NCI-H69 (cell line): ENCODE measurements at regions not wholly inside any gene's neighbourhood (a gene's known extent, or its start where the extent isn't known, plus 50 kb on each side); places are given as distances from the start of the nearest gene placed in this dataset.
A peak's percentile ranks its signal among the peaks of the same experiment; 100 is the strongest.

Experiments
- DNase-seq: peaks from one replicate; lab custom pipeline; 2025; lab: John Stamatoyannopoulos, UW

GRCh38 chr1:190540366-190540765, 62.7 kb upstream of the BRINP3 start:
- DNase-seq, result peak; percentile 21

GRCh38 chr1:190551638-190552037, 74.0 kb upstream of the BRINP3 start:
- no peak for DNase-seq

DNA sequence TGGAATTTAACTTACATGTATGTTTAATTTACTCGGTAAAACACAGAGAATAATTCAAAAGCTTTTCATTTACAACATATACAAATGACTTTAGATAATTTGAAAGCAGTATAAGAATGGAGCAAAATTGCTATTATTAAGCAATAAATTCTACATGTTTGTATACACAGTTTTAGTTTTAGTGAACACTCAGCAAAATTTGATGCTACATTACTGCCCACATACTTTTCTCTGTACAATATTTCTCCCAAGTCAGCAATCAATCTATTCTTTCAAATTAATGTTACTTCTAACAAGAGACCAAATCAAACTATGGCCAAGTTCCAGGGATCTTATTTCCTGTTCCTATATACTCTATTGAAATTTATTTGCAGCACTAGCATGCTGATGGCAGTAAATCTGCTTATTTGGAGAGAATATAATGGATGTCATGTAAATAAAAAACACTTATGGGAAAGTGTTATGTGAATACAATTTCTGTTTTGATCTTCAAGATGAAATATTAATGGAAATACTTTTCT, 82.6 kb upstream of the BRINP3 start:
- no peak for DNase-seq

- DNase-seq, result no peak
These were observed 85.6 kb upstream of the BRINP3 start for GRCh38 chr1:190563230-190563629.

DNA sequence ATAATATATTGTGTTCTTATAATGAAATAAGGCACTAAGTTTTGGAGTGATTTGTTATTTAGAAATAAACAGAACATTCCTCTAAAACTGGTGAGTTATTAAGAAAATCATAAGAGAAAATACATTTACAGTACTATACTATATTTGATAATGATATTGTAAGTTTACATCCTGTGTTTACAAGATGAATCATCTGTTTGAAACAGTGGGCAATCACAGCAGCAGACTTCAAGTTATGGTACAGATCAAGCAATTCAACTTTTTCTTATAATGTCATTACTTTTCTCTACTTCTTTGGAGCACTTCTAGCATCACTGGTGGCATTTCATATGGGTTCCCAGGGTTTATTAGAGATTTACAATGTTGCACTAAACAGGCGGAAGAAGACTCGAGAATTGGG, 86.5 kb upstream of the BRINP3 start:
- DNase-seq, result no peak

DNA sequence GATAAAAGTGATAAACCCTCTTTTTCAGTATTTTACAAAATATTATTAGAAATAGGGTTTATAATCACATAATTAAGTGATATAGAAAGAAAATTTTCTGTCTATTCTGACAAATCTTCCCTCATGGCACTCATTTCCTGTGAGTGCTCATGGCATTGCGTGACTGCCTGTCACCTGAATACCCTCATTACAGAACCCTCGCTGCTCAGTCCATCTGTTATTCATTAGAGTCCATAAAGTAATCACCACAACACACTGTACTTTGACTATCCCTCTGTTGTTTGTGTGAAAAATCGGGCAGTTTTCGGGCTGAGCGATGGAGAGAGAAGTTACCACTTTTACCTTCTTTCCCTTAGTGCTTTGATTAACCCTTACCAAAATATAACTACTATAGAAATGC, 100.4 kb upstream of the BRINP3 start:
- DNase-seq, result peak; percentile 76

- DNase-seq, result no peak
These were observed 100.9 kb upstream of the BRINP3 start for GRCh38 chr1:190578526-190578925.

DNA sequence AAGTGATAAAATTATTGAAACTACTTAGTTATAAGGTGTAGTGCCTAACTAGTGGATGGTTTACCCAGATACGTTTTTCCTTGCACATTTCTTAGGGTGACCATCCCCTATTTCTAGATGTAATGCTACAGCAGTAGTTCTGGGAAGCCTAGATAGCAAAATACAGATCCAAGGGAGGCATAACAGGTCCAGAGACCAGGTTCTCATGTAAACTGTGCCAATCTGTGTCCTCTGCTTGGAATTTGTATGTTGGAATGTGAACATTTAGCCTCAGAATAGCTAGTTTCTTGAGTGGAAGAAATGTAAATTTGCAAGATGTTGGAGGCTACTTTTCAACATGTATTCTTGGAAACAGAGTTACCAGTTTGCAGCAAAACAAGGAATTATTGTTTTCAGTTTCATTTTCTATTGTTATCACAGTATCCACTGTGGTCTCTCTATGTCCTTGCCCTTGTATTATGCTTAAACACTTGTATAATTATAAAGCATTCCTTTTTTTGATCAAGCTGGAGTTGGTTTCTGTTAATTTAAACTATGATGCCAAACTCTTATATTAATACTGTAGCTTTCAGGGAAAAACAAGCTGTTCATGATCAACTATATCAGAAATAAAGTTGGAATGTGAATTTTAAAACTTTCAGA, 102.0 kb upstream of the BRINP3 start:
- no peak for DNase-seq

- DNase-seq, result no peak
These were observed 106.2 kb upstream of the BRINP3 start for GRCh38 chr1:190583862-190584261.

GRCh38 chr1:190588424-190588823, 110.8 kb upstream of the BRINP3 start:
- no peak for DNase-seq

DNA sequence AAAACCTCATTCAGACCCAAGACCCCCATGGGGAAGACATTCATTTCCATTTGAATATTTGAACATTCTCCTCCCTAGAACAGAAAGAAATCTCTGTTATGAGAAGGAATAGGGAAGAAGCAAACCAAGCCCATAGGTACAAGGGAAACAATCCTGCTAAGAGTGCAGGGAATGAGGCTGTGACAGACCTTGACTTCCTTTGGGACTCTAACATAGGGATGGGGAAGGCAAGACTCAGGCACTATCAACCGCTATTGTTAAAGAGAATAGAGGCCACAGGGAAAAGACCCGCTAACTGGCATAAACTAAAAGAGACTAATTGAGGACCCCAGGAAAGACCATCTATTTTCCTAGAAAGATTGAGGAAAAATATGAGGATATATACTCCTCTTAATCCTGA, 117.8 kb upstream of the BRINP3 start:
- DNase-seq, result no peak

DNA sequence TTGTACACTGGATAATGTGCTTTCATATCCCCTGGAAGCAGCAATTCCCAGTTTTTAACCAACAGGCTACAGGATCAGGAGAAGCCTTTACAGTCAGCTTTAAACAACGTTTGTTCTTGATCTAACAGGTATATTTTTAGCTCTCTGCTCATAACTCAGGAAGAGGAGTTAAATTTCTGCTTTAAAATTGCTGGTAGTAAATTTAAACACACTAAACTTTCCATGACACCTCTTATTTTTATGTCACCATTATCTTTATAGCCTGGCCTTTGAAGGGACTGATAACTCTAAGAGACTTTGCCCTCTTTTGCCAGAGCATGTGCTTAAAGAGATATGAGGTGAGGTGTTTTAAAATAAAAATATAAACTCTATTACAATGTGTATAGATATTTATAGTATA, 119.6 kb upstream of the BRINP3 start:
- no peak for DNase-seq

DNA sequence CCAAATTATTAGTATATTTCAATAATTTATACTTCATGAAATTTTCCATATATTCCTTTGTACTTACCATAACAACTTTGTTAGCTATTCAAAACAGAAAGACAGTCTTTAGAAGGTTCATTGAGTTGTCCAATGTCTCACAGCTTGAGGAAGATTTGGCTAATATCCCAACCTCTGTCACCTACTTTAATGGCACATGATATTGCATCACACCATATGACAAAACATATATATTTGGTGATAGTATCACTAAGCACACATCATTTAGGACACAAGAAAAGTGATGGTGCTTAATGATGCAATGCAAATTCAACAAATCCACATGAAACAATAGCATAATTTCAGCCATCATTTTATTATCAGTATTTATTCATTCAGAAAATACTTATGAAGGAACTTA, 122.0 kb upstream of the BRINP3 start:
- DNase-seq, result peak; percentile 14

DNA sequence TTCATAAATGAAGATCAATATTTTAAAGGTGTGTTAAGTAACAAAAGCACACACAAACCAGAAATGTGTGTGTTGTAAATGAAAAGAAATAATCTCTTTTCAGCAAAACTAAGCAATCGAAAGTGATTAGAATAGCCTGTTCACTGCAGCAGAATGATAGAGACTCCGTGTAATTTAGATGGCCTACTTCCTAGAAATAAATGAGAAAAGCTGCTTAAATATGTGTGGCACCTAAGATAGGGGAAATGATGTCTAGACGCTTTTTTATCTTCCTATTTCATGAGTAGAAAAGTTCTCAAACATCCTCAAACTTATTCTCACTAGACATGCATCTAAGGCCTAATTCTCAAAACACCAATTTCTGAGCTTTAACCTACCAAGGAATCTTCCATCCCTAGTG, 124.7 kb upstream of the BRINP3 start:
- no peak for DNase-seq

DNA sequence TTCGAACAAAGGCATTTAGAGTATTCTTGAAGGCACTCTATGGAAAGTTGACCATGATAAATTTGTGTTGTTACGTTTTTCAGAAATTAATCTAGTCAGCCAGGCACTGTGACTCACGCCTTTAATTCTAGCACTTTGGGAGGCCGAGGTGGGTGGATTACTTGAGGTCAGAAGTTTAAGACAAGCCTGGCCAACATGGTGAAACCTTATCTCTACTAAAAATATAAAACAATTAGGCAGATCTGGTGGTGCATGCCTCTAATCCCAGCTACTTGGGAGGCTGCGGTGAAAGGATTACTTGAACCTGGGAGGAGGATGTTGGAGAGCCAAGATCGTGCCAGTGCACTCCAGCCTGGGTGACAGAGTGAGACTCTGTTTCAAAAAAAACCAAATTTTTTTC, 130.6 kb upstream of the BRINP3 start:
- no peak for DNase-seq

DNA sequence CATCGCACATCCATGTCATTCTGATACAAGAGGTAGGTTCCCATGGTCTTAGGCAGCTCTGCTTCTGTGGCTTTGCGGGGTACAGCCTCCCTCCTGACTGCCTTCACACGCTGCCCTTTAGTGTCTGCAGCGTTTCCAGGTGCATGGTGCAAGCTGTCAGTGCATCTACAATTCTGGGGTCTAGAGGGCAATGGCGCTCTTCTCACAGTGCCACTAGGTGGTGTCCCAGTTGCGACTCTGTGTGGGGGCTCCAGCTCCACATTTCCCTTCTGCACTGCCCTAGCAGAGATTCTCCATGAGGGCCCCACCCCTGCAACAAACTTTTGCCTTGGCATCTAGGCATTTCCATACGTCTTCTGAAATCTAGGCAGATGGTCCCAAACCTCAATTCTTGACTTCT, 138.2 kb upstream of the BRINP3 start:
- no peak for DNase-seq

DNA sequence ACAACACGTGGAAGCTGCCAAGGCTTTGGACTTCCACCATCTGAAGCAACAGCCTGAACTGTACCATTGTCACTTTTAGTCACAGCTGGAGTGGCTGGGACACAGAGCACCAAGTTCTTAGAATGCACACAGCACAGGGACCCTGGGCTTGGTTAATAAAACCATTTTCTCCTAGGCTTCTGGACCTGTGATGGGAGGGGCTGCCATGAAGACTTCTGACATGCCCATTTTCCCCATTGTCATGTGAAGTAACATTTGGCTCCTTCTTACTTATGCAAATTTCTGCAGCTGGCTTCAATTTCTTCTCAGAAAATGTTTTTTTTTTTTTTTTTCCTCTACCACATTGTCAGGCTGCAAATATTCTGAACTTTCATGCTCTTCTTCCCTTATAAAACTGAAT, 138.6 kb upstream of the BRINP3 start:
- DNase-seq, result no peak

DNA sequence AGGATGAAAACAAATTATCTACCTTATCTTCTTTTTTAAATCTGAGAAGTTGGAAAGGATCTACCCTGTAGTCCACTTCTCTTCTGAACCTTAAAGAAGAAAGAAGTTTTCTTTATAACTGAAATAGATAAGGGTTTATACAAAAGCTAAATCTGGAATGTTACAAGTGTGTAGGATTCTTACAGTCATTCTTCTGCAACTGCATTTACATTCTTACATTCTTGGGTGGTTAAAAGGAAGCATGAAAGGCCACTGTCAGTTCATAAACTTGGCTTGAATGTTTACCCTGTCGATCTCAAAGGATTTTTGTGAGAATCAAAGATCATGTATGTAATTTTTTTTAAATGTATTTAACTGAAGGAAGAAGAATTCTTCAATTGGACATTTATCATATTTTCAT, 142.1 kb upstream of the BRINP3 start:
- no peak for DNase-seq

- DNase-seq, result no peak
These were observed 155.8 kb upstream of the BRINP3 start for GRCh38 chr1:190633488-190633887.

- DNase-seq, result no peak
These were observed 156.5 kb upstream of the BRINP3 start for GRCh38 chr1:190634134-190634533.

- DNase-seq, result no peak
These were observed 171.9 kb upstream of the BRINP3 start for GRCh38 chr1:190649553-190649952.

DNA sequence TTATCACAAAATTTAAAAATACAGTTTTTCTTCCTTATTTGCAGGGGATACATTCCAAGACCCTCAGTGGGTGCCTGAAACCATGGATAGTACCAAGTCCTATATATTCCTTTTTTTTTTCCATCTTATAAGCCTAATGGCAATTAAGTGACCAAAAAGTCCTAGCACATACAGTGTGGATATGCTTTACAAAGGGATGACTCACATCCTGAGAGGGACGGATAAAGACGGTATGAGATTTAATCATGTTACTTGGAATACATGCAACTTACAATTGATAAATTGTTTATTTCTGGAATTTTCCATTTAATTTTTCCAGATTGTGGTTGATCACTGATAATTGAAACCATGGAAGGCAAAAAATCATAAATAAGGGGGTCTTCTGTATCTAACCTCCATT, 181.2 kb upstream of the BRINP3 start:
- DNase-seq, result no peak

- DNase-seq, result no peak
These were observed 186.3 kb upstream of the BRINP3 start for GRCh38 chr1:190663962-190664361.

GRCh38 chr1:190665045-190665444, 187.4 kb upstream of the BRINP3 start:
- no peak for DNase-seq

DNA sequence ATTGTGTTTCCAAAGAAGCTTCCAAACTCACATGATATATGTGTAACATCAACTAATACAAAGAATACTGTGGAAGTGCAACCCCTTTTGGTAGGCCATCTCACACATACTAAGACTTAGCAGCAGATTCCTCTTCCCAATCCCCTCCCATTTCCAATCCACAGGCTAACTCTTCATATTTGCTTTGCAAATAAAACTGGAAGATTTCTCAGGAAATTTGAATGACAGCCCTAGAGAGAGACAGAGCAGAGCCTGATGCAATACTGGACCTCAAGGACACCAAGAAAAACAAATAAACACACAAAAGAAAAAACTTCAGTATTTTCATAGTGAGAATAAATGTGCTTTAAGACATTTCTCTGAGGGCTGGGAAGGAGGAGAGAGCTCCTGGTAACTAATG, 190.2 kb upstream of the BRINP3 start:
- no peak for DNase-seq
